ENCODE measurements at regions not wholly inside any gene's neighbourhood (a gene's known extent, or its start where the extent isn't known, plus 50 kb on each side); places are given as distances from the start of the nearest gene placed in this dataset.

GRCh38 chr1:175820456-175821025, 77.1 kb upstream of the TNR start:
- Mint-ChIP-seq H3K4me3 (no peak overlapping the region), H3K27ac (no peak overlapping the region), H3K27me3 (ENCODE audit: insufficient read depth) (no peaks in the 10 kb centered on the region), H3K36me3 (ENCODE audit: low read depth) (peaks cover 2% of the 10 kb centered on the region), H3K4me1 (peaks cover 7% of the 10 kb centered on the region), H3K9me3 (peaks cover 10% of the 10 kb centered on the region)
- Histone ChIP-seq H3K4me3 (ENCODE audit: low read length) (no peak overlapping the region), H3K9ac (ENCODE audit: extremely low read depth, low read length, poor library complexity, severe bottlenecking) (no peak overlapping the region), H3K27ac (ENCODE audit: low read depth, low read length) (no peak overlapping the region), H3K4me1 (ENCODE audit: control insufficient read depth, insufficient read depth, low read length) (peaks cover 4% of the 10 kb centered on the region), H3K36me3 (ENCODE audit: control insufficient read depth, insufficient read depth, low read length) (no peaks in the 10 kb centered on the region), H3K27me3 (ENCODE audit: control insufficient read depth, insufficient read depth, low read length, poor library complexity, severe bottlenecking) (no peaks in the 10 kb centered on the region), H3K9me3 (ENCODE audit: control insufficient read depth, low read length) (peaks cover 11% of the 10 kb centered on the region)
- DNase-seq, result no peak
- no peak for TF ChIP-seq CTCF (conservative IDR thresholded peaks at IDR 0.05)
- WGBS, 2 experiments (ENCODE audit: insufficient coverage in 1 of 2, insufficient read length in 1 of 2), result 93 to 97% methylated on average over 4 to 6 of the region's 6 CpGs

- Histone ChIP-seq H3K4me3 (ENCODE audit: low read length) (no peak overlapping the region), H3K36me3 (ENCODE audit: control insufficient read depth, insufficient read depth, low read length) (no peaks in the 10 kb centered on the region), H3K27me3 (ENCODE audit: control insufficient read depth, insufficient read depth, low read length, poor library complexity, severe bottlenecking) (no peaks in the 10 kb centered on the region), H3K4me1 (ENCODE audit: control insufficient read depth, insufficient read depth, low read length) (peaks cover 4% of the 10 kb centered on the region), H3K9me3 (ENCODE audit: control insufficient read depth, low read length) (peaks cover 11% of the 10 kb centered on the region), H3K9ac (ENCODE audit: extremely low read depth, low read length, poor library complexity, severe bottlenecking) (no peak overlapping the region), H3K27ac (ENCODE audit: low read depth, low read length) (no peak overlapping the region)
- H3K4me1 Mint-ChIP-seq, result peaks cover 7% of the 10 kb centered on the region
- no peak for TF ChIP-seq CTCF (conservative IDR thresholded peaks at IDR 0.05)
- H3K4me3 Mint-ChIP-seq, result no peak overlapping the region
- H3K36me3 Mint-ChIP-seq (ENCODE audit: low read depth), result peaks cover 2% of the 10 kb centered on the region
- H3K27ac Mint-ChIP-seq, result no peak overlapping the region
- 81 to 100% methylated on average over 1 of the region's 1 CpG for WGBS, 2 experiments (ENCODE audit: insufficient coverage in 1 of 2, insufficient read length in 1 of 2)
- DNase-seq, result no peak
- peaks cover 10% of the 10 kb centered on the region for H3K9me3 Mint-ChIP-seq
- no peaks in the 10 kb centered on the region for H3K27me3 Mint-ChIP-seq (ENCODE audit: insufficient read depth)
Observed at GRCh38 chr1:175818929-175819328, 75.5 kb upstream of the TNR start.

GRCh38 chr1:175817445-175817844, 74.0 kb upstream of the TNR start:
- Mint-ChIP-seq H3K4me3 (no peak overlapping the region), H3K9me3 (peaks cover 20% of the 10 kb centered on the region), H3K27ac (no peak overlapping the region), H3K27me3 (ENCODE audit: insufficient read depth) (no peaks in the 10 kb centered on the region), H3K36me3 (ENCODE audit: low read depth) (peaks cover 4% of the 10 kb centered on the region), H3K4me1 (peaks cover 7% of the 10 kb centered on the region)
- Histone ChIP-seq H3K27ac (ENCODE audit: low read depth, low read length) (no peak overlapping the region), H3K36me3 (ENCODE audit: control insufficient read depth, insufficient read depth, low read length) (no peaks in the 10 kb centered on the region), H3K9me3 (ENCODE audit: control insufficient read depth, low read length) (peaks cover 22% of the 10 kb centered on the region), H3K4me3 (ENCODE audit: low read length) (no peak overlapping the region), H3K9ac (ENCODE audit: extremely low read depth, low read length, poor library complexity, severe bottlenecking) (no peak overlapping the region), H3K27me3 (ENCODE audit: control insufficient read depth, insufficient read depth, low read length, poor library complexity, severe bottlenecking) (no peaks in the 10 kb centered on the region), H3K4me1 (ENCODE audit: control insufficient read depth, insufficient read depth, low read length) (peaks cover 4% of the 10 kb centered on the region)
- TF ChIP-seq CTCF (conservative IDR thresholded peaks at IDR 0.05), result no peak
- 99 to 100% methylated on average over 2 of the region's 2 CpGs for WGBS, 2 experiments (ENCODE audit: insufficient coverage in 1 of 2, insufficient read length in 1 of 2)
- DNase-seq, result no peak

Data from endodermal cell (in vitro differentiated cells).